Dendritic cell treated with granulocyte-macrophage colony-stimulating factor and Interleukin-4, amounts not matched to agents 40 ng/mL and 50 ng/mL, for 4 days (primary cell): ENCODE measurements at regions not wholly inside any gene's neighbourhood (a gene's known extent, or its start where the extent isn't known, plus 50 kb on each side); places are given as distances from the start of the nearest gene placed in this dataset.
"Not testable (repeated sequence)": the region's sequence is repeated elsewhere in the genome, so short reads cannot be mapped to it uniquely, and the experiment has no call there.

Source experiments
- H3K27ac Mint-ChIP-seq: one replicate; pipeline ENCODE4 v1.8.0; 2022; ENCODE audit warnings: mild to moderate bottlenecking, mixed read lengths
- H3K27me3 Mint-ChIP-seq: one replicate; pipeline ENCODE4 v1.8.0; 2022; ENCODE audit warnings: mild to moderate bottlenecking, mixed read lengths
- H3K36me3 Mint-ChIP-seq: one replicate; pipeline ENCODE4 v1.8.0; 2022; ENCODE audit warnings: low read depth, mixed read lengths
- H3K4me1 Mint-ChIP-seq: one replicate; pipeline ENCODE4 v1.8.0; 2022; ENCODE audit warnings: low read depth, mixed read lengths
- H3K4me3 Mint-ChIP-seq: one replicate; pipeline ENCODE4 v1.8.0; 2022; ENCODE audit warnings: mild to moderate bottlenecking, moderate library complexity, mixed read lengths
- H3K9me3 Mint-ChIP-seq: one replicate; pipeline ENCODE4 v1.8.0; 2022; ENCODE audit warnings: mixed read lengths
- intact Hi-C: fragments of 100-400 bp; cut with micrococcal nuclease; formaldehyde crosslinking; loops from one replicate; pipeline ENCODE4 v1.15.0; 2022

DNA sequence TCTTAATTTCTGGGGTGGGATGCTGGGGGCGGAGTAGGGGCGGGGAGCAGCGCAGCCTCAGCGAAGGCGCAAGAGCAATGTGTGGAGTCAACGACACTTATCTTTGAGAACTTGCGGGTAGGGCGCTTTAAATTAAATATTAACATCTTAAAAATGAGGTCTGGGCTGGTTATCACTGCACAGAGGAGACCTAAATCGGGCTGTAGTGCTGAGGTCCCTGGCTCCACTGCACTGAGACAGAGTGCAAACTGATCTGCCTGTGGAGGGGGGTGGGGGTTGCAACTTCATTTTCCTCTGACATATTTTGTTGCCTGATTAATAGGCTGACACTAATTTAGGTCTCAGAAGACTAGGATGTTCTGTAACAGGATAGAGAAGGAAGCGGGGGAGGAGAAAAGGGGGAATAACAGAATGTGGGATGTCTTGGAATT is 253.0 kb upstream of the FANCL start:
- Mint-ChIP-seq H3K4me1 (no peaks in the 10 kb centered on the region), H3K27me3 (no peaks in the 10 kb centered on the region), H3K36me3 (no peaks in the 10 kb centered on the region), H3K27ac (no peak overlapping the region), H3K4me3 (no peak overlapping the region), H3K9me3 (no peaks in the 10 kb centered on the region)
- intact Hi-C loops: no loop called here

DNA sequence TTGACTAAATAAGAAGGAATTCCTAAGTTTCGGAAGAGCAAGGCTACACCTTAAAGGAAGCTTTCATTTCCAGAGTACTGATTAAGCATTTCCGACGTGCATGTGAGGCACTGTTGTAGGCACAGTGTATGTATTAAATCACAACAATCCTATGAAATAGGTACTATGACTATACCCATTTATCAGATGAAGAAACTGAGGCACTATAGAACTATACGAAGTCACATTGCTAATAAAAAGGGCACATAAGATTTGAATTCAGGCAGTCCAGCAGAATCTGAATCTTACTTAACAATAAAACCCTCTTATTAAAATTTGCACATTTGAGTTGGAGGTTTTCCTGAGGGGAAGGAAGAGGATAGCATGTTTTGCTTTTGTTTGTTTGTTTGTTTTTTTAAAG is 243.5 kb upstream of the FANCL start:
- no peaks in the 10 kb centered on the region for H3K27me3 Mint-ChIP-seq
- no peaks in the 10 kb centered on the region for H3K4me1 Mint-ChIP-seq
- no peaks in the 10 kb centered on the region for H3K36me3 Mint-ChIP-seq
- H3K4me3 Mint-ChIP-seq: no peak overlapping the region
- intact Hi-C loops: no loop called here
- H3K9me3 Mint-ChIP-seq: peaks cover 10% of the 10 kb centered on the region
- H3K27ac Mint-ChIP-seq: no peak overlapping the region

DNA sequence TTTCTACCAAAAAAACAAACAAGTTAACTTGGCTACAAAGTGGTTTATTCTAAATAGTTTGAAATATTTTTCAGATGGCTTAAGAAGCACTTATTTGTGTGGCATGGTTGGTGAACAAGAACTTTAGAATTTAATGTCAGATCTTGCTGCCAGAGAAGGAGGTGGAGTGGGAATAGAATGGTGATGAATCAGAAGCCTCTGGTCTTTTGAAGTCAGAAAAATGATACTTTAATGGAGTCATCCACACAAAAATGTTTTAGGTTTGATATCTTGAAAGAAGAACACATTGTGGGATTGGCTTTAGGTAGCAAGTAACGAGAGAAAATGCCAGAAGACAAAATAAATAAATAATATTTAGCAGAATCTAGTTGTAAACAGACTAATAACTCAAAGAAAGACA is 243.1 kb upstream of the FANCL start:
- Mint-ChIP-seq H3K27me3 (no peaks in the 10 kb centered on the region), H3K4me1 (no peaks in the 10 kb centered on the region), H3K27ac (no peak overlapping the region), H3K4me3 (no peak overlapping the region), H3K36me3 (no peaks in the 10 kb centered on the region), H3K9me3 (peaks cover 10% of the 10 kb centered on the region)
- intact Hi-C loops: no loop called here

DNA sequence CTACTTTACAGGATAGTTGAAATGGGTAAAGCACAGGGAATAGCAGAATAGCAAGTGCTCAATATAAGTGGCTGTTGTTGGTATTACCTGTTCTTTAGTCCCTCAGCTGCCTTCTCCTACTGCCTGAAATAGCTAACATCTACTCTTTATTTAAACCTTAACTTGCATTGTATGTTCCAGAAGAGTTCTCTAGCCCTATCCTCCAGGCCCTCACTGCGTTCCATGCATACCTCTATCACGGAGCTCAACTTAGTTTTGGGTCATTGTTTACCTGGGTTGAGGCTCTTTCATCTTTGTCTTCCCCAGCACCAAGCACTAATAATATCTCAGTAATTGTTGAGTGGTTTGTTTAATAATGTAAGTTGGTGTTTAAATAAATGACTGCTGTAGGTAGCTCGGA is 242.2 kb upstream of the FANCL start:
- H3K9me3 Mint-ChIP-seq: peaks cover 10% of the 10 kb centered on the region
- no peaks in the 10 kb centered on the region for H3K36me3 Mint-ChIP-seq
- intact Hi-C loops: no loop called here
- no peaks in the 10 kb centered on the region for H3K27me3 Mint-ChIP-seq
- no peak overlapping the region for H3K4me3 Mint-ChIP-seq
- H3K27ac Mint-ChIP-seq: no peak overlapping the region
- H3K4me1 Mint-ChIP-seq: no peaks in the 10 kb centered on the region

DNA sequence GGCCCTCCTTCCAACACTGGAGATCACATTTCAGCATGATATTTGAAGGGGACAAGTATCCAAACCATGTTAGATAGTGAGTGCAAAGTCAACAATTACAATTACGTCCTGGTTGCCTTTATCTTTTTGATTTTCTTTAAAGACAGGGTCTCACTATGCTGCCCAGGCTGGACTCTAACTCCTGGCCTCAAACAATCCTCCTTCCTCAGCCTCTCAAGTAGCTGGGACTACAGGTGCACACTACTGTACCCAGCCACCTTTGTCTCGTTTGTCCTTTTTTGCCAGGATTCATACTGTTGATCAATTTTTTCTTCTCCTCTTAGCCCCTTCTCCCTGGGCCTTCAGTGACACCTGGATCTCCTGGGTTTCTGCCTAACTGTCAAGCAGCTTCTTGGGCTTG is 240.5 kb upstream of the FANCL start:
- intact Hi-C loops: no loop called here
- H3K36me3 Mint-ChIP-seq: no peaks in the 10 kb centered on the region
- H3K27ac Mint-ChIP-seq: no peak overlapping the region
- H3K9me3 Mint-ChIP-seq: peaks cover 1% of the 10 kb centered on the region
- no peaks in the 10 kb centered on the region for H3K4me1 Mint-ChIP-seq
- H3K4me3 Mint-ChIP-seq: no peak overlapping the region
- no peaks in the 10 kb centered on the region for H3K27me3 Mint-ChIP-seq

DNA sequence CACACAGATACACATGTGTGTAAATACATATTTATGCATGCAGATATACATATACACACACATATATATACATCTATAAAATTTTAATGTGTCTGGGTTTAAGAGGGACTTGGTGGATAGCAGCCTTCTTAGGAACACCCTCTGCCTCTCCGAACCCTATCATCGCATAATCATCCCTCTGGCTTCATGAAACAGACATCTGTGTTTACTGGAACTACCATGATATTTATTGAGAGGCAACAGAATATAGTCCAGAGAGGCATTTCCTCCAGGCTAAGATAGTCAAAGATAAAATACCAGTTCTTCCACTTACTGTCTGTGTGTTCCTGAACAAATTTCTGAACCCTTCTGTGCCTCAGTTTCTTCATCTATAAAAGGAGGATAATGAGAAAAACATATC is 239.0 kb upstream of the FANCL start:
- no peak overlapping the region for H3K4me3 Mint-ChIP-seq
- no peaks in the 10 kb centered on the region for H3K36me3 Mint-ChIP-seq
- H3K27ac Mint-ChIP-seq: no peak overlapping the region
- no peaks in the 10 kb centered on the region for H3K27me3 Mint-ChIP-seq
- H3K4me1 Mint-ChIP-seq: no peaks in the 10 kb centered on the region
- intact Hi-C loops: no loop called here
- no peaks in the 10 kb centered on the region for H3K9me3 Mint-ChIP-seq

DNA sequence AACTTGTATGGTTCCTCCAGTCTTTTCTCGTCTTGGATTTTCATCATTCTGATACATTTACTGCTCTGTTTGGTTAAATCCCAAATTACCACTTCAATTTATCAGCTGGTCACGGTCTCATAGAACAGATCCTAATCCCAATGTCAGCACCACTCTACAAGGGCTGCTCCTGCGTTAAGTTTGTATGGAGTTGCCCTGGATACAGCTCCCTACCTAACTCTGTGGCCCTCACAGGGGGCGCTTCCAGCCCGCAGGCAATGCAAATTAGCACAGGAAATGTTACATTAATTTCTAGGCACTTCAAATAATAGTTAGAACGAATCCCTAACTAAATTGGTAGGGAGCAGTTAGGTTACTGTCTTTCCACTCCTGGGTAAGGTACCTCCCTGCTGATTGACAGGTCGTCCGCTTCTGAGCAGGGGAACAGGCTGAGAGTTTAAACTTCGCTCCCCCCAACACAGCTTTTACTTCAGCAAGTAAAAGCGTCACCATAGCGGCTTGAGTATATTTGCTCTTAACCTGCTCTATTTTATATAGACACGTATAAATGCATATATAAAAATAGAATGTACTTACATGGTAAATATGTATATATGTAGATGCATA is 238.5 kb upstream of the FANCL start:
- H3K4me1 Mint-ChIP-seq: no peaks in the 10 kb centered on the region
- intact Hi-C loops: no loop called here
- no peaks in the 10 kb centered on the region for H3K36me3 Mint-ChIP-seq
- no peak overlapping the region for H3K4me3 Mint-ChIP-seq
- H3K27me3 Mint-ChIP-seq: no peaks in the 10 kb centered on the region
- H3K27ac Mint-ChIP-seq: no peak overlapping the region
- no peaks in the 10 kb centered on the region for H3K9me3 Mint-ChIP-seq

DNA sequence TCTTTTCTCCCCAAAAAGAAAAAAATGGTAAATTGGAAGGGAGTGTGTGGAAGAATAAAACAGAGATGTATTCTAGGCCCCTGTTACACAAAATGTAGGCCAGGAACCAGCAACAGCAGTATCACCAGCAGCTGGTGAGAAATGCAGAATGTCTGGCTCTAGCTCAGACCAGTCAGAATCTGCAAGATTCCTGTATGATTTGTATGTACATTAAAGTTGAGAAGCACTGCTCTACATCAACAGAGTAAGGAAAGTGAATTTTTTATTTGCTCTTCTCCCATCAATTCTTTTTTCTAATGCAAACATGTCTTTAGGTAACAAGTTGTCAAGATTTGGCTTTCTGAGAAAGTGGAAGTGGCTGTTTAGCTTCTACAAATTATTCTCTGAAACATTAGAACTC is 235.4 kb upstream of the FANCL start:
- Mint-ChIP-seq H3K4me1 (no peaks in the 10 kb centered on the region), H3K27ac (no peak overlapping the region), H3K36me3 (no peaks in the 10 kb centered on the region), H3K9me3 (no peaks in the 10 kb centered on the region), H3K4me3 (no peak overlapping the region), H3K27me3 (no peaks in the 10 kb centered on the region)
- intact Hi-C loops: no loop called here

DNA sequence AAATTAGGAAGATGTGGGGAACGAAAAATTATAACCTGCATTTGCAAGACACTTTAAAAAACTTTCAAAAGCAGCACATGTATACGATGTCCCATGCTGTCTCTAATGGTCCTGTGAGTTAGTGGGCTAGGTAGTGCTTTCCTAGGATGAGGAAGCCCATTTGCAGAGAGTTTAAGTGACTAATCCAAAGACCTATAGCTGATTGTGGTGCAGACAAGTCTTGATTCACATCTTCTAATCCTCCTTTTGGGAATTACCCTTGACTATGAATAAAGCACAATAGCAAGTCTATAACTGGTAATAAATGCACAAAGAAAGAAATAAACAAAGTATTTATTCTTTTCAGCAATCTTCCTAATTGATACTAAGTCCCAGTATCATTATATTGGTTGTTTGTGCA is 234.6 kb upstream of the FANCL start:
- no peaks in the 10 kb centered on the region for H3K4me1 Mint-ChIP-seq
- H3K27me3 Mint-ChIP-seq: no peaks in the 10 kb centered on the region
- no peak overlapping the region for H3K4me3 Mint-ChIP-seq
- H3K36me3 Mint-ChIP-seq: no peaks in the 10 kb centered on the region
- H3K27ac Mint-ChIP-seq: no peak overlapping the region
- H3K9me3 Mint-ChIP-seq: no peaks in the 10 kb centered on the region
- intact Hi-C loops: no loop called here

DNA sequence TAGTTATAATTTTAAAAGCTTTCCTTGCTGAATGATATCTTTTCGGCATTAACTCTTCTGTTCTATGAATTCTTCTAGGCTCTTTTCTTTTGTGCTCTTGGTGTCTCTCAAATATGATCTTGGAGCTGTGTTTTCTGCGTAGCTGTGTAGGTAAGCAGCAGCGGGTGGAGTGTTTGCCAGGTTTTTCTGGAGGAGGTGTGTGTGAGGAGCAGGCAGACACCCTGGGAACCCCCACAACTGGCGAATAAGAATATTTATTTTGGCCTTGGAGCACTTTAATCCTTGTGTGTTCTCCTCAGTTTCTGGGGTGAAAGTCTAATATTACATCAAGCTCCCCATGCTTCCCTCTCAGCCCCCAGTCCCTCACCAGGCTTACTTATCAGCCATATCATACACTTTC is 232.0 kb upstream of the FANCL start:
- Mint-ChIP-seq H3K4me1 (no peaks in the 10 kb centered on the region), H3K27ac (no peak overlapping the region), H3K9me3 (no peaks in the 10 kb centered on the region), H3K36me3 (no peaks in the 10 kb centered on the region), H3K27me3 (no peaks in the 10 kb centered on the region), H3K4me3 (no peak overlapping the region)
- intact Hi-C loops: no loop called here

DNA sequence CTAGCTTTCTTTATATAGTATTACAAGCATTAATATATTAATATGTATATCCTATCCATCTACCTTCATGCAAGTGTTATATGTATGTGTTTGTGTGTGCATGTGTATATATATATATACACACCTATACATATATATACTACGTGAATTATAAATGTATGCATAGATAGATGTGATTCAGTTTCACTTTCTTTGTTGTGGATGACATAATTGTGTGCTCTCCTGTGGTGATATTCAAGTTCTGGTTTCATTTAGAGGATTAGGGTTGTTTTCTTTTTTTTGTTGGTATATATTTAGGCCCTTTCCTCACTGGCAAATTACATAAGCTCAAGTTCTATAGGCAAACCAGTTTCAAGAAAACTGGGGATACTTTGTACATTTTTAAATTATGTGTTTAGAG is 225.7 kb upstream of the FANCL start:
- intact Hi-C loops: no loop called here
- no peak overlapping the region for H3K27ac Mint-ChIP-seq

DNA sequence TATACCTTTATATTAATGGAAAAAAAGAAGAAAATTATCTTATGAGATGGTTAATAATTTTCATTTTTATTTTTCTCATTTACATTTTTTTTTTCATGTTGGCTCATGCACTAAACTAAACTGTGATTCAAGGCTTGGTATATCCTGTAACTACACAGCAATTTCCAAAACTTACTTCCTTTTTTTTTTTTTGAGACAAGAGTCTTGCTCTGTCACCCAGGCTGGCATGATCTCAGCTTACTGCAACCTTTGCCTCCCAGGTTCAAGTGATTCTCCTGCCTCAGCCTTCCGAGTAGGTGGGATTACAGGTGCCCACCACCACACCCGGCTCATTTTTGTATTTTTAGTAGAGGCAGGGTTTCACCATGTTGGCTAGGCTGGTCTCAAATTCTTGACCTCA is 224.9 kb upstream of the FANCL start:
- H3K4me3 Mint-ChIP-seq, H3K27me3 Mint-ChIP-seq, H3K4me1 Mint-ChIP-seq, H3K27ac Mint-ChIP-seq, intact Hi-C loops, H3K36me3 Mint-ChIP-seq, H3K9me3 Mint-ChIP-seq: not testable (repeated sequence)

More for the DNA sequence above, 225.7 kb upstream of the FANCL start:
- H3K36me3 Mint-ChIP-seq: no peaks in the 10 kb centered on the region
- H3K4me3 Mint-ChIP-seq: no peak overlapping the region
- no peaks in the 10 kb centered on the region for H3K27me3 Mint-ChIP-seq
- H3K4me1 Mint-ChIP-seq: no peaks in the 10 kb centered on the region
- no peaks in the 10 kb centered on the region for H3K9me3 Mint-ChIP-seq

DNA sequence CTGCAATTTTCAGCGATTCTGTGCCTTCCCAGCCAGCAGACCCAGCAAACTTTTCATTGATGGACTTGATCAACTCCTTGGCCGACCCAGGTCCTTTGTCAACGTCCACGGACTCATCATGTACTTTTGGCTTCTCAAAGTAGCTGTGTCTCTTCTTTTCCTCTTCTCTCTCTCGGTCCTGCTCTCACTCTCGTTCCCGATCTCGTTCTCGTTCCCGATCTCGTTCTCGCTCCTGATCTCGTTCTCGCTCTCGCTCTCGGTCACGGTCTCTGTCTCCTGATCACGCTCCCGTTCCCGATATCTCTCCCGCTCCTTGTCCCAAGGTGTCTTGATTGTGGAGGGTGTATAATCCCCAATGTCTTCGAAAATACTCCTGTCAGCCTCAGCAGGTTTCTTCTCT is 219.5 kb upstream of the FANCL start:
- Mint-ChIP-seq H3K27ac (no peak overlapping the region), H3K4me1 (no peaks in the 10 kb centered on the region), H3K27me3 (no peaks in the 10 kb centered on the region), H3K4me3 (no peak overlapping the region), H3K36me3 (no peaks in the 10 kb centered on the region), H3K9me3 (no peaks in the 10 kb centered on the region)
- intact Hi-C loops: no loop called here

DNA sequence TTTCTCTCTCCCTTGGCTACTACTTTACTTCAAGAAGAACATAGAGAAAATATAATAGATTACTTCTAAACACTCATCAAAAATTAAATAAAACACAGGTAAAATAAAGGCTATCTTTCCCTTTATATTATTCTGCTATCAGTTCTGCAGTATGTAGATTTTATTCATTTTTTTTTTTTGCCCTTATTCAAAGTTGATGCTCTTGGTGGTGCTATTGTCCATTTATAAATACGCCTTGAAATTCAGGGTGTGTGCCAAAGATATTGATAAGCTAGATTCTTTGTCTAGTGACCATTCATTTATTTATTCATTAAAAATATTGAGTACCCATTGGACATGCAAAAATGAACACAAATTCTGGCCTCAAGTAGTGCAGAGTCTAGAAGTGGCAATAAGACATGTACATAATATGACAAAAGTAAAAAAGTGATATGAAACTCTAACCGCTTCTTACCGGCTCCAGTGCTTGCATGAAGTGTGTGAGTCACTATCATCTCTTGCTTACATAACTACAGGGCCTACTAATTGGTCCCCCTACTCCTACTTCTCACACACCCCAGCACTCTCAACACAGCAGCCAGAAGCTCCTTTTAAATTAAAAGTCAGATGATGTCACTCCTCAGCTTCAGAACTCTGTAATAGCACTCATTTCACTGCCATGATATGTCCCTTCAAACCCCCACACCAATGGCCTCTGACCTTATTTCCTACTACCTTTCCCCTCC is 208.3 kb upstream of the FANCL start:
- Mint-ChIP-seq H3K27me3 (no peaks in the 10 kb centered on the region), H3K9me3 (no peaks in the 10 kb centered on the region), H3K27ac (peak overlapping the region; percentile 4), H3K4me1 (peaks cover 19% of the 10 kb centered on the region), H3K4me3 (no peak overlapping the region), H3K36me3 (no peaks in the 10 kb centered on the region)
- intact Hi-C loops: loop anchor here (2.0 to 5.0 kb wide), 2 partner anchors 545 to 687 kb away; no protein-coding TSS in a partner anchor

DNA sequence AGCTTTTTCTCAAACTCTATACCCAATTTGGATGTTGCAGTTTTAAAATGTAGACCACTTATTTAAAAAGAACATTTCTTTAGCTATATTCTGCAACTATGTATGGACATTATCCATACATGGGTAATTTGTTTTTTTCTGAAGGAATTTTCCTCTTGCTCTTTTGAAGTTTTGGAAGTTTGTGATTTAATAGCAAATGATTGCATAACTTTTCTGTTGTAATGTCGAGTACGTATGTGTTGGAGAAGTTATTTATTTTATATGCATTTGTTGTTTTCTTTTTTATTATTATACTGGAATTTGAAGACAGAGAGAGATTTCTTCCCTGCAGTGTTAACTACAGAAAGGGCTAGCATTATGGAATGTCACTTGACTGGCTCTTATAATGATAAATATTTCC is 207.7 kb upstream of the FANCL start:
- Mint-ChIP-seq H3K27me3 (no peaks in the 10 kb centered on the region), H3K9me3 (no peaks in the 10 kb centered on the region), H3K4me3 (no peak overlapping the region), H3K4me1 (peaks cover 19% of the 10 kb centered on the region), H3K27ac (no peak overlapping the region), H3K36me3 (no peaks in the 10 kb centered on the region)
- intact Hi-C loops: loop anchor here (2.0 to 5.0 kb wide), 2 partner anchors 544 to 687 kb away; no protein-coding TSS in a partner anchor
